GM21423 (cell line): ENCODE measurements at regions not wholly inside any gene's neighbourhood (a gene's known extent, or its start where the extent isn't known, plus 50 kb on each side); places are given as distances from the start of the nearest gene placed in this dataset.

Experiments
- ATAC-seq: cut with Tn5 transposase; IDR thresholded peaks from one replicate; pipeline ENCODE4 v1.9.1; 2021; ENCODE audit warnings: mild to moderate bottlenecking, moderate library complexity; ENCODE audit not compliant: unreplicated experiment

DNA sequence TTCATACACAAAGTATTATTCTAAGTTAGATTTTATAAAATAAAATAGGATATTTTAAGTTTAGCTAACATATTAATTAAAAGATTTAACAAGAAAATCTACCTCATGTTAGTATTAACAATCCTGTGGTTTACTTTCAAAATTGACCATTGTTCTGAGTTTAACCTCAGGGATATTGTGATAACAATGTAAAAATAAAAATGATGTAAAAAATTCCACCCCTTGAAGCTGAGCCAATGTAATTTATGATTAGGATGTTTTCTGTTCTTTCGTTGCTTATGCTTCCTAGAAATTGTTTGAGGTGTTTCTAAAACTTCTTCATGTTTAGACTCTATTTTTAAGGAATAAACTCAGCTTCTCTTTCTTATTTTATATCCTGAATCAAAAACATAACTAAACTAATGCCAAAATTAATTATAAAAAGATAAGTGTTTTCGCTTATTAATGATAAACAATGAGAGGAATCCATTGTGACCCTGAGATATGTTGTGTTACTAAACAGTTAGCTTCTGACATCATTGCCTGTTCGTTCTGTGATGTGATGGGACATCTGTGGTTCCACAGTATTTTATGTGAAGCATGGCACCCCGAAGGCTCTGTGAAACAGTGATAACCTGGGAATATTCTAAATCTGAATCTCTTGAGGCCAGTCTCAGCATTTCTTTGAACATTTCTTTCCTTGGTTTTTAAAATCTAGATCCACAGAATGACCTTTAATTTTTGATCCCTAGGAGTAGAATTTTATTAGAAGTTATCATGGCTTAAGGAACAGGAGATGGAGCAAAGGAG, 340.8 kb downstream of the ARL4A start:
- no peak for ATAC-seq

- ATAC-seq, result no peak
Observed at GRCh38 chr7:13028825-13029099, 341.3 kb downstream of the ARL4A start.

DNA sequence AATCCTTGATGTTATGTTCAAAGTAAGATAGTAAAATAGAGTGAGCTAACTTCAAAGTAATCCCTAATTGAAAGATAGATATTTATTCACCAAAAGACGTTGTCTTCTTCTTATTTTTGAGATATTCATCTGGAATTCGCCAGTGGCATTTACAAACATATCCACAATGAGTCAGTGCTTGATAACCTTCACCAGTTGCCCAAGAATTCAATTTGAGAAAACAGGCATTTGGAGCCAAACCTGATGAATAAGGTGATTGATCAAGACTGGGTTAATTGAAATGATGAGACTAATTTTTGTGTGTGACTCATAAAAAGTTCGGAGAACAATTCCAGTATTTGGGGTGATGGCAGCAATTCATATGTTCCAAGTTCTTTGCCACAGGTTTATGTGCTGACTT, 344.0 kb downstream of the ARL4A start:
- no peak for ATAC-seq

- ATAC-seq, result no peak
Observed at GRCh38 chr7:13032084-13032483, 344.7 kb downstream of the ARL4A start.

- no peak for ATAC-seq
Observed at GRCh38 chr7:13032576-13032975, 345.1 kb downstream of the ARL4A start.

DNA sequence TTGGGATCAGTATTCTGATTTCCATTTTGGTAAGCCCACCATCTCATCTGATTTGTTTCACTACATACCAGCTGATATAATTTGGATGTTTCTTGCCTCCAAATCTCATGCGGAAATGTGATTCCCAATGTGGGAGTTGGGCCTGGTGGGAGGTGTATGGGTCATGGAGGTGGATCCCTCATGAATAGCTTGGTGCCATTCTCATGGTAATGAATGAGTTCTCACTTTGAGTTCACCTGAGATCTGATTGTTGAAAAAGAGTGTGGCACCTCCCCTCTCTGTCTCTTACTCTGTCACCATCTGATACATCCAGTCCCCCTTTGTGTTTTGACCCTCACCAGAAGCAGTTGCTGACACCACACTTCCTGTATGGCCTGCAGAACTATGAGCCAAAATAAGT, 347.3 kb downstream of the ARL4A start:
- ATAC-seq, result no peak

DNA sequence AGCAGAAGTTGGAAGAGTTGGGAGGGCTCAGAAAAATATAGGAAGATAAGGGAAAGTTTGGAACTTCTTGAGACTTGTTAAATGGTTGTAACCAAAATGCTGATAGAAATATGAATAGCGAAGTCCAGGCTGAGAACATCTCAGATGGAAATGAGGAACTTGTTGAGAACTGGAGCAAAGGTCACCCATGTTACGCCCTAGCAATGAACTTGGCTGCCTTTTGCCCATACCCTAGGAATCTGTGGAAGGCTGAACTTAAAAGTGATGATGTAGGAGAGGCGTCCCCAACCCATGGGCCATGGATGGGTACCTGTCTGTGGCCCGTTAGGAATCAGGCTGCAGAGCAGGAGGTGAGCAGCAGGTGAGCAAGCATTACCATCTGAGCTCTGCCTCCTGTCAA, 347.8 kb downstream of the ARL4A start:
- ATAC-seq, result no peak

GRCh38 chr7:13036256-13036780, 348.9 kb downstream of the ARL4A start:
- ATAC-seq, result no peak

DNA sequence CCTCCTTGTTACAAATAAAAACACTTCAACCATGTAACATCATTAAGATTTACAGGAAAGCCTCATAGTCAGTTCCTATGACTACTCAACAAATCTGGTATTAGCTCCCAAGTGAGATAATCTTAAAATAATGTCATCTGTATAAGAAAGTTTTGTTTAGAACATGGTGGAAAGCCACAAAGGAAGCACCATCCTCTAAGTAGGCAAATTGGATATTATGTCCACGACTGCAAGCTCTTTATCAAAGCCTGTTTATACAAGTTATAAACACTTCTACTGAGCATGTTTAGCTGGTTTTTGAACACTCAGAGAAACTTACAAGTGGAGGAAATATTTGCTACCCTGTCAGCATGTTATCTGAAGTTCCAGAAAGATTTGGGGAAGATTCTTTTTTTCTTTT, 349.8 kb downstream of the ARL4A start:
- no peak for ATAC-seq

DNA sequence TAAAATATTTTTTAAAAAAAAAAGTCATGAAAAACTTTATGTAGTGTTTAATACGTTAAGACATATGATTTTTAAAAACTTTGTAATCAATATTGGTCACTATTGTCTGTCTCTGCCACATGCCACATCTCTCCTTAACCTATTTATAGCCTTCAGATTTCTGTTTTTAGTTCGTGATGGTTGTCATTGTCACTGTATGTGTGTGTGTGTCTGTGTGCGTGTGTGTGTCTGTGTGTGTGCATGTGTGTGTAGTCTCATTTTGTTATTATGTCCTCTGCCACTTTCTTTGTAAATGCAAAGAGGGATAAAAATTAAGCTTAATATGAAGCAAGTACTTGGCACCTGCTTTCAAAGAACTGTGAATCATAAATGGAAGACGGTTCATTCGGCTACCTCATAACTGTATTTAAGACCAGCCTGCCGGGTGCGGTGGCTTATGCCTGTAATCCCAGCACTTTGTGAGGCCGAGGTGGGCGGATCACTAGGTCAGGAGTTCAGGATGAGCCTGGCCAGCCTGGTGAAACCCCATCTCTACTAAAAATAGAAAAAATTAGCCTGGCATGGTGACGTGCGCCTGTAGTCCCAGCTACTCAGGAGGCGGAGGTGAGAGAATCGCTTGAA, 354.0 kb downstream of the ARL4A start:
- no peak for ATAC-seq

- ATAC-seq, result no peak
Observed at GRCh38 chr7:13042605-13043236, 355.3 kb downstream of the ARL4A start.

DNA sequence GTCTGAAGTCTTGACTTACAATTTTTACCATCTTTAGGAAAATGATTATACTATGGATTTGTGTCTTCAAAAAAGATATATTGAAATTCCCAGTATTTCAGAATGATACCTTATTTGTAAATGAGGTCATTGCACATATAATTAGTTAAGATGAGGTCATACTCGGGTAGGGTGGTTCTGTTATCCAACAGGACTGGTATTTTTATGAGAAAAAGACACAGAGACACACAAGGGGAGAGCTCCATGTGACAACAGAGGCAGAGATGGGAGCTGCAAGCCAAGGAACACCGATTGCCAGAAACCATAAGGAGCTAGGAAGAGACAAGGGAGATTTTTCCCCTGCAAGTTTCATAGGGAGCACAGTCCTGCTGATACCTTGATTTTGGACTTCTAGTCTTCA, 356.9 kb downstream of the ARL4A start:
- ATAC-seq, result no peak

- ATAC-seq, result no peak
Observed at GRCh38 chr7:13047061-13047460, 359.6 kb downstream of the ARL4A start.

DNA sequence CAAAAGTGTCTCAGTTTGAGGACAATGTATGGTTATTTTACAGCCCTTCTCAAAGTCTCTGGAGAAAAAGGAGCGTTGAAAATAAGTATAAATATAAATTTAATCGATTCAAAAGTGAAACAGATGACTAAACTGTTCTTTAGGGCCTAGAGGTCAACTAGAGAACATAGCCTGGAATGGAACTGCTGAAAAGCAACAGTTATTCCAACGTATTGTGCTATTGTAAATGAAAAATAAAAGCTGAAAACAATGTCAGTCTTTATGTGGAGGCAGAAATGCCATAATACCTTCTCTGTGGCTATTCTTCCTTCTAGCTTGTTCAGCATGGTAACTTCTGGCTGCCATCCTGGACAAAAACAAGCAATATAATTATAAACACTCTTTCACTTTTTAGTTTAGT, 362.5 kb downstream of the ARL4A start:
- no peak for ATAC-seq

DNA sequence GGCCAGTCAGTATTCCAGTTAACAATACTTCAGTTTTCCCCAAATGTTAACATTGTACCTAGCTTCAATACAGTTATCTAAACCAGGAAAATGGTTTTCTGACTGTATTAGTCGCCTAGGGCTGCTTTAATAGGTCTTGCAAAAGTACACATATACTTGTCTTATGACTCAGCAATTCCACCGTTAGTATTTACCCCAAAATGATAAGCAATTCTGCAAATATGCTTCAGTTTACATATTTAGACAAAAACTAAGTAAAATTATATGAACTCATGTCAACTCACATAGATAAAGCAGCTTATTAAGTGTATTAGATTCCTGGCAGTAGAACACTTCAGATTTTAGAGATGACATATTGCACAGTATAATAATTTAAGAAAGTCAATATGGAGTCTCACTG, 363.3 kb downstream of the ARL4A start:
- ATAC-seq, result no peak

- peak; percentile 37 for ATAC-seq
Observed at GRCh38 chr7:13055732-13056368, 368.4 kb downstream of the ARL4A start.

DNA sequence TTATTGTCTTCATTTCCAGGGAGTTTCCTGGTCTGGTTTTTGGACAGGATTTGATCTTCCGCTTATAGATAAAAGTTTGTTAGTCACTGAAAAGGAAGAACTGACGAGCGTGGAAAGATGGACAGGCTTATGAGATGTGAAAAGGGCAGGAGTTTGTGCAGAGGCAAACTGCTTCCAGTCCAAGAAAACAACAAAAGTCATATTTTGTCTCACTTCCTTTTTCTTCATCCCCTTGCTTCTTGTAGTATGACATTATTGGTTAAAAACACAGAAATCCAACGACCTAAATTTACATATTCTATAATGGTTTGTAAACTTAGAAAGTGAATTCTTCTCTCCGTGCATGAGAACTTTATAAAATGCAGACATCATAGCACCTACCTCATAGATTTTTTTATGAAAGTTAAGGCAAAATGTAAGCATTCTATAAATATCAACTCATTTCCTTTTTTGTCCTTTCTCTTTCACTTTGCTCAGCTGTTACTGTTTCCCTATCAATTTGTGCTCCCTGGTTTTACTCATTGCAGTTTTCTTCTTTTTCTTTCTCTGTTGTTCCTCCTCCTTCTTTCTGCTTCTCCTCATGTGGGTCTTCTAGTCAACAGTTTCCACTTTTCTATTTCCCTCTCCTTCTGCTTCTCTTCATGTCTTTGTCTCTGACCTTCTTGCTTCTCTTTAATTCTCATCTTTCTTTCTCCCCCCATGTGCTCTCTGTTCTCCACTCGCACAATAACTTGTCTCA, 370.2 kb downstream of the ARL4A start:
- ATAC-seq, result peak; percentile 93

DNA sequence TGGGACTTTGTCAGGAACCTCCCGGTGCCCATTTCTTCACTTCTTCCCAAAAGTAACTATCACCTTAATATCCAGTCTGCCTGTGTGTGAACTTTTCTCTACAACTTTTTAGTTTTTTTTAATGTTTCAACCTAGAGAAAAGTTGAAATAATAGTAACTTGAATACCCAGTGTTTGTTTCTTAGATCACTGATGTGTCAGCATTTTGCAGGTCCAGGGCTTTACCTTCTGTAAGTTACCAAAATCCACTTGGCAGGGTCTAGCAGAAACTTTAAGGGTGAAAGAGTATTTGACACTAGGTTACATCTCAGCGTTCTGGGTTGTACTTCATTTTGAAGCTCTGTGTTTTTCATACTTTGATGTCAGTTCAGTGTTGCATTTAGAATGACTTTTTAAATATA, 372.7 kb downstream of the ARL4A start:
- no peak for ATAC-seq

- no peak for ATAC-seq
Observed at GRCh38 chr7:13061115-13061514, 373.7 kb downstream of the ARL4A start.

DNA sequence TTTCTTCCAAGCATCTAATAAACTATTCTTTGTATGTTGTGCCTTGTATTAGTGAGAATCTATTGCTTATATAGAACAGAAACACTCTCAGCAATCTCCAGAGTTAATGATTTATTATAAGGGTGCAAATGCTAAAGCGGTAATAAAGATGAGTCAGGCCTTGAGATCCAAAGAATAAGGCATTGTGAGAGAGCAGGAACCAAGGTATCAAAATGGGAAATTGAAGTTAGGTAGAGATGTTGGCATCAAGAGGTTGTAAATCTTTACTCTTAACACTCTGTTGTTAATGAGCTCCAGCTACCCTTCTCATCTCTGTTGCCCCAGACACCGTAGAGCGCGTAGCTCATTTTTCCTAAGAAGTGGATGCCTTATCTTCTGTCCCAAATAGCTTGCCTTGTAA, 375.2 kb downstream of the ARL4A start:
- ATAC-seq, result no peak

DNA sequence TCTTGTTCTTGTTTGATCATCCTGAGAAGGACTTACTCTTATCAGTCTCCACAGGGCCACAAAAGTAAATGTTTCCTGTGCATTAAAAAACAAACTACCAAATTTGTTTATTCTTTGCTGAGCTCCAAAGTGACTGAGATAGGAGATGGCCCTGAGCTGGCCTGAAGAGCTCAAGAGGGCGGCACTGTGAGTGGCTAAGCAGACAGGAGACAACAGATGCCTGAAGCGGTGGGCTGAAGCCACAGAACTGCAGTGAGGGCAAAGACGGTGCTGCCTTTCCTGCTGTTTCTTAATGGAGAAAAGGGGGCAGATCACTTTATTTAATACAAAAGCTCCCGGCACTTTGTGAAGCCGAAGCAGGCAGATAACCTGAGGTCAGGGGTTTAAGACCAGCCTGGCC, 379.6 kb downstream of the ARL4A start:
- no peak for ATAC-seq
